Fibroblast of lung (primary cell): ENCODE measurements at regions not wholly inside any gene's neighbourhood (a gene's known extent, or its start where the extent isn't known, plus 50 kb on each side); places are given as distances from the start of the nearest gene placed in this dataset.

Experiments used
- DNase-seq, 2 donors: peaks; one replicate each; pipeline versions ENCODE4 v3.0.0 to v3.0.0-alpha.2; 2010; ENCODE audit warnings: low read depth in 2 of 2
- H2AFZ ChIP-seq: 2 replicates; pipeline ENCODE4 v1.5.1; 2012; ENCODE audit warnings: low read length, control low read depth, inconsistent platforms
- H3K27ac ChIP-seq: 2 replicates; pipeline ENCODE4 v1.5.1; 2011; ENCODE audit warnings: low read length, control low read depth; ENCODE audit not compliant: insufficient read depth
- H3K27me3 ChIP-seq: 2 replicates; pipeline ENCODE4 v1.5.1; 2011; ENCODE audit warnings: mild to moderate bottlenecking, low read length; ENCODE audit not compliant: control insufficient read depth, insufficient read depth
- H3K36me3 ChIP-seq: 2 replicates; pipeline ENCODE4 v1.5.1; 2011; ENCODE audit warnings: low read length; ENCODE audit not compliant: control insufficient read depth, insufficient read depth
- H3K4me1 ChIP-seq: 2 replicates; pipeline ENCODE4 v1.5.1; 2011; ENCODE audit warnings: low read length; ENCODE audit not compliant: control insufficient read depth, insufficient read depth; ENCODE audit errors: extremely low read depth
- H3K4me2 ChIP-seq: 2 replicates; pipeline ENCODE4 v1.5.1; 2011; ENCODE audit warnings: low read length, control low read depth; ENCODE audit not compliant: insufficient read depth; ENCODE audit errors: extremely low read depth
- H3K4me3 ChIP-seq, 4 experiments: fragments of 200-600 bp in 1 of 4; sonication (generic) in 1 of 4; replicated peaks in 1 of 4; 2 replicates each; pipeline ENCODE4 v1.5.1; 2011 to 2016; ENCODE audit warnings: low read length in 4 of 4, low read depth in 3 of 4, mild to moderate bottlenecking in 3 of 4, control low read depth in 2 of 4, inconsistent platforms in 1 of 4, mixed read lengths in 1 of 4; ENCODE audit not compliant: insufficient read depth in 1 of 4; ENCODE audit errors: control extremely low read depth in 1 of 4
- H3K79me2 ChIP-seq: 2 replicates; pipeline ENCODE4 v1.5.1; 2012; ENCODE audit warnings: mild to moderate bottlenecking, low read length, inconsistent platforms; ENCODE audit not compliant: control insufficient read depth, insufficient read depth
- H3K9ac ChIP-seq: 2 replicates; pipeline ENCODE4 v1.5.1; 2011; ENCODE audit warnings: mild to moderate bottlenecking, low read length, control low read depth; ENCODE audit not compliant: insufficient read depth
- H3K9me3 ChIP-seq: 2 replicates; pipeline ENCODE4 v1.5.1; 2012; ENCODE audit warnings: low read depth, low read length; ENCODE audit not compliant: control insufficient read depth, insufficient read depth
- H4K20me1 ChIP-seq: 2 replicates; pipeline ENCODE4 v1.5.1; 2011; ENCODE audit warnings: low read length; ENCODE audit not compliant: control insufficient read depth, insufficient read depth; ENCODE audit errors: extremely low read depth
- EZH2 ChIP-seq: IDR thresholded peaks from 2 replicates; pipeline ENCODE4 v1.5.1; 2012; ENCODE audit warnings: low read length, control low read depth, mild to moderate bottlenecking; ENCODE audit errors: missing control alignments
- TF ChIP-seq, protein P1 (sequence below), 2 donors: IDR thresholded peaks in 1 of 2; conservative IDR thresholded peaks in 1 of 2; 1 replicate in 1 of 2; 2 replicates in 1 of 2; pipeline ENCODE4 v1.5.1; 2011 to 2012; ENCODE audit warnings: low read length in 2 of 2, control low read depth in 1 of 2, inconsistent platforms in 1 of 2, low read depth in 1 of 2, mild to moderate bottlenecking in 1 of 2

DNA sequence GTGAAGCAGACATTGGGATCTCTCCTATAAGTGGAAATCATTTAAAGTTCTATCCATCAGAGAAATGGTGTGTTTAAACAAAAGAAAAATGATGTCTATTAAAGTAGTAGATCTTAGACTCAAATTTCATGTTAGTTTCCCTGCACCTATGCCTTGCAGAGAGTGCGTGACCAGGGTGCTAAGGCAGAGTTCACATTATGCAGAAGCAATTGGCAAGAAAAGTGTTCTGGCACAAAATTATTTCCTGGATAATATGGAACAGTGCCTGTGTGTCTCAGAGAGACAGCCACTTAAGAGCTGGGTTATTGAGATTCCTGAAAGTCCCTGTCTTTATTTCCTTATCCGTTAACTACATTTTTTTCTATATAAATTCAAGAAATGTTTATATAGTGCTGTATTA lies 457.0 kb downstream of the CDH8 start:
- no peak overlapping the region for H2AFZ ChIP-seq
- H3K4me2 ChIP-seq: no peak overlapping the region
- H3K27me3 ChIP-seq: no peaks in the 10 kb centered on the region
- H3K9me3 ChIP-seq: no peaks in the 10 kb centered on the region
- H3K36me3 ChIP-seq: no peaks in the 10 kb centered on the region
- H3K9ac ChIP-seq: no peak overlapping the region
- no peak overlapping the region for H3K27ac ChIP-seq
- no peak for DNase-seq
- H3K79me2 ChIP-seq: no peaks in the 10 kb centered on the region
- no peaks in the 10 kb centered on the region for H4K20me1 ChIP-seq
- no peak overlapping the region for H3K4me3 ChIP-seq
- no peaks in the 10 kb centered on the region for H3K4me1 ChIP-seq
- TF ChIP-seq, protein P1, sequence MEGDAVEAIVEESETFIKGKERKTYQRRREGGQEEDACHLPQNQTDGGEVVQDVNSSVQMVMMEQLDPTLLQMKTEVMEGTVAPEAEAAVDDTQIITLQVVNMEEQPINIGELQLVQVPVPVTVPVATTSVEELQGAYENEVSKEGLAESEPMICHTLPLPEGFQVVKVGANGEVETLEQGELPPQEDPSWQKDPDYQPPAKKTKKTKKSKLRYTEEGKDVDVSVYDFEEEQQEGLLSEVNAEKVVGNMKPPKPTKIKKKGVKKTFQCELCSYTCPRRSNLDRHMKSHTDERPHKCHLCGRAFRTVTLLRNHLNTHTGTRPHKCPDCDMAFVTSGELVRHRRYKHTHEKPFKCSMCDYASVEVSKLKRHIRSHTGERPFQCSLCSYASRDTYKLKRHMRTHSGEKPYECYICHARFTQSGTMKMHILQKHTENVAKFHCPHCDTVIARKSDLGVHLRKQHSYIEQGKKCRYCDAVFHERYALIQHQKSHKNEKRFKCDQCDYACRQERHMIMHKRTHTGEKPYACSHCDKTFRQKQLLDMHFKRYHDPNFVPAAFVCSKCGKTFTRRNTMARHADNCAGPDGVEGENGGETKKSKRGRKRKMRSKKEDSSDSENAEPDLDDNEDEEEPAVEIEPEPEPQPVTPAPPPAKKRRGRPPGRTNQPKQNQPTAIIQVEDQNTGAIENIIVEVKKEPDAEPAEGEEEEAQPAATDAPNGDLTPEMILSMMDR (conservative IDR thresholded peaks at IDR 0.05 in 1 of 2, IDR thresholded peaks at IDR 0.05 in 1 of 2; ENCODE audit: low read depth in 1 of 2, low read length in 2 of 2): no peak
- no peak for TF ChIP-seq EZH2

DNA sequence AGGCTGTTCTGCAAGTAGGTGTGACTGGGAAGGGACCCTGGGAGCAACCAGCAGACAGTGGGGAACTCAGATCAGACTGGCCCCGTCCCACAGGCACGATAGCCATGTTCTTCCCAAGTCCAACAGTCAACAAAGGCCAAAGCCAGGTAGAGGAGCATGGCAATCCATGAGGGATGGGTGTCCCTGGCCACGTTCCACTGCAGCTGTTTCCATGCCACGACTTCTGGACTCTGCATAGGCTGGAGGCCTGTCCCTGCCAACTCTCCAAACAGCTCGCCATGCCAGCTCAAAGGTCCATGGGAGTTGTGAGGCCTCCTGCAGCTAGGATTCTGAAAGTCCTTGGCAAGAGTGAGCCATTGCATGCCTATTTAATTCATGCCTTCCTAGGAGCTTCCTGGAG lies 459.8 kb downstream of the CDH8 start:
- no peaks in the 10 kb centered on the region for H3K4me1 ChIP-seq
- TF ChIP-seq EZH2: no peak
- TF ChIP-seq, protein P1 (conservative IDR thresholded peaks at IDR 0.05 in 1 of 2, IDR thresholded peaks at IDR 0.05 in 1 of 2; ENCODE audit: low read depth in 1 of 2, low read length in 2 of 2): no peak
- H3K27ac ChIP-seq: no peak overlapping the region
- no peak for DNase-seq
- no peaks in the 10 kb centered on the region for H3K9me3 ChIP-seq
- no peak overlapping the region for H3K9ac ChIP-seq
- H3K79me2 ChIP-seq: no peaks in the 10 kb centered on the region
- H3K4me2 ChIP-seq: no peak overlapping the region
- H3K4me3 ChIP-seq: no peak overlapping the region
- H3K36me3 ChIP-seq: no peaks in the 10 kb centered on the region
- H4K20me1 ChIP-seq: no peaks in the 10 kb centered on the region
- no peaks in the 10 kb centered on the region for H3K27me3 ChIP-seq
- H2AFZ ChIP-seq: no peak overlapping the region

DNA sequence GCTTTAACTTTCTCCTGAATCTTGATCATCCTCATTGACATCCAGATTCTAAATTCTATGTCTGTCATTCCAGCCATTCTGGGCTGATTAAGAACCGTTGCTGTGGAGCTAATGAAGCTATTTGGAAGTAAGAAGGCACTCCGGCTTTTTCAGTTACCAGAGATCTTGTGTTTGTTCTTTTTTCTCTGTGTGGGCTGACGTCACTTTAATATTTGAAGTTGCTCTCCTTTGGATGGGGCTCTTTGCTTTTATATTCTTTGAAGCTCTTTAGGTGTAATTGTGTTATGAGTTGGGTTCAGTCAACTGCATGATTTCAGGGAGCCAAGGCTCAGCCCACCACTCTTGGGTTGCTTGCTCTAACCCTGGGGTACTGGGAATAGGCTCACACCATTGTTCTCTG lies 460.6 kb downstream of the CDH8 start:
- no peaks in the 10 kb centered on the region for H3K79me2 ChIP-seq
- H3K27me3 ChIP-seq: no peaks in the 10 kb centered on the region
- TF ChIP-seq, protein P1 (conservative IDR thresholded peaks at IDR 0.05 in 1 of 2, IDR thresholded peaks at IDR 0.05 in 1 of 2; ENCODE audit: low read depth in 1 of 2, low read length in 2 of 2): no peak
- no peak for TF ChIP-seq EZH2
- no peaks in the 10 kb centered on the region for H3K9me3 ChIP-seq
- DNase-seq: no peak
- H3K36me3 ChIP-seq: no peaks in the 10 kb centered on the region
- no peak overlapping the region for H3K4me3 ChIP-seq
- H3K4me2 ChIP-seq: no peak overlapping the region
- H3K4me1 ChIP-seq: no peaks in the 10 kb centered on the region
- H3K27ac ChIP-seq: no peak overlapping the region
- H4K20me1 ChIP-seq: no peaks in the 10 kb centered on the region
- no peak overlapping the region for H2AFZ ChIP-seq
- H3K9ac ChIP-seq: no peak overlapping the region
